Liver (tissue), 3 donors: ENCODE measurements at regions not wholly inside any gene's neighbourhood (a gene's known extent, or its start where the extent isn't known, plus 50 kb on each side); places are given as distances from the start of the nearest gene placed in this dataset.

Experiments
- ATF3 ChIP-seq: IDR thresholded peaks from 2 replicates; pipeline ENCODE4 v1.6.1; 2016; ENCODE audit warnings: antibody characterized with exemption
- FOXA1 ChIP-seq: IDR thresholded peaks from 2 replicates; pipeline ENCODE4 v1.6.1; 2016; ENCODE audit warnings: antibody characterized with exemption
- HNF4A ChIP-seq, 2 donors: conservative IDR thresholded peaks; 2 replicates each; pipeline ENCODE4 v1.6.1; 2016; ENCODE audit warnings: antibody characterized with exemption in 2 of 2, mild to moderate bottlenecking in 2 of 2
- HNF4G ChIP-seq: IDR thresholded peaks from 2 replicates; pipeline ENCODE4 v1.6.1; 2016; ENCODE audit warnings: antibody characterized with exemption
- MAX ChIP-seq: IDR thresholded peaks from 2 replicates; pipeline ENCODE4 v1.6.1; 2016; ENCODE audit warnings: antibody characterized with exemption
- NR2F2 ChIP-seq: IDR thresholded peaks from 2 replicates; pipeline ENCODE4 v1.6.1; 2016; ENCODE audit warnings: antibody characterized with exemption
- RAD21 ChIP-seq, 2 donors: IDR thresholded peaks; 2 replicates each; pipeline ENCODE4 v1.6.1; 2016; ENCODE audit warnings: antibody characterized with exemption in 2 of 2, mild to moderate bottlenecking in 2 of 2
- RXRA ChIP-seq, 2 donors: IDR thresholded peaks; 2 replicates each; pipeline ENCODE4 v1.6.1; 2017 to 2018; ENCODE audit warnings: antibody characterized with exemption in 2 of 2, mild to moderate bottlenecking in 1 of 2
- SP1 ChIP-seq: IDR thresholded peaks from 2 replicates; pipeline ENCODE4 v1.6.1; 2018; ENCODE audit warnings: antibody characterized with exemption, mild to moderate bottlenecking
- TAF1 ChIP-seq: conservative IDR thresholded peaks from 2 replicates; pipeline ENCODE4 v1.6.1; 2016; ENCODE audit warnings: antibody characterized with exemption, mild to moderate bottlenecking
- YY1 ChIP-seq: IDR thresholded peaks from 2 replicates; pipeline ENCODE4 v1.6.1; 2016; ENCODE audit warnings: antibody characterized with exemption, mild to moderate bottlenecking
- ZBTB33 ChIP-seq: IDR thresholded peaks from 2 replicates; pipeline ENCODE4 v1.6.1; 2016; ENCODE audit warnings: antibody characterized with exemption
- TF ChIP-seq, protein P1 (sequence below): fragments of 150-350 bp; IDR thresholded peaks from 2 replicates; pipeline ENCODE4 v1.5.1; 2017; ENCODE audit warnings: improper control_type of control experiment, low read depth, low read length; ENCODE audit not compliant: missing input control
- TF ChIP-seq, protein P2 (sequence below): IDR thresholded peaks from 2 replicates; pipeline ENCODE4 v1.6.1; 2016; ENCODE audit warnings: antibody characterized with exemption, mild to moderate bottlenecking
- donor health status: healthy.
- donor health status: healthy.

GRCh38 chr9:86443992-86444391, 89.8 kb upstream of the TUT7 start:
- TF ChIP-seq, protein P1, sequence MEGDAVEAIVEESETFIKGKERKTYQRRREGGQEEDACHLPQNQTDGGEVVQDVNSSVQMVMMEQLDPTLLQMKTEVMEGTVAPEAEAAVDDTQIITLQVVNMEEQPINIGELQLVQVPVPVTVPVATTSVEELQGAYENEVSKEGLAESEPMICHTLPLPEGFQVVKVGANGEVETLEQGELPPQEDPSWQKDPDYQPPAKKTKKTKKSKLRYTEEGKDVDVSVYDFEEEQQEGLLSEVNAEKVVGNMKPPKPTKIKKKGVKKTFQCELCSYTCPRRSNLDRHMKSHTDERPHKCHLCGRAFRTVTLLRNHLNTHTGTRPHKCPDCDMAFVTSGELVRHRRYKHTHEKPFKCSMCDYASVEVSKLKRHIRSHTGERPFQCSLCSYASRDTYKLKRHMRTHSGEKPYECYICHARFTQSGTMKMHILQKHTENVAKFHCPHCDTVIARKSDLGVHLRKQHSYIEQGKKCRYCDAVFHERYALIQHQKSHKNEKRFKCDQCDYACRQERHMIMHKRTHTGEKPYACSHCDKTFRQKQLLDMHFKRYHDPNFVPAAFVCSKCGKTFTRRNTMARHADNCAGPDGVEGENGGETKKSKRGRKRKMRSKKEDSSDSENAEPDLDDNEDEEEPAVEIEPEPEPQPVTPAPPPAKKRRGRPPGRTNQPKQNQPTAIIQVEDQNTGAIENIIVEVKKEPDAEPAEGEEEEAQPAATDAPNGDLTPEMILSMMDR, result no peak
- no peak for TF ChIP-seq ZBTB33
- TF ChIP-seq ATF3, result no peak
- TF ChIP-seq NR2F2, result no peak
- TF ChIP-seq TAF1, result no peak
- TF ChIP-seq YY1, result no peak
- TF ChIP-seq HNF4A (conservative IDR thresholded peaks at IDR 0.05), result no peak
- TF ChIP-seq SP1, result no peak
- TF ChIP-seq FOXA1, result no peak
- TF ChIP-seq MAX, result no peak
- TF ChIP-seq RXRA (IDR thresholded peaks at IDR 0.05), result no peak
- TF ChIP-seq HNF4G, result no peak
- TF ChIP-seq RAD21 (IDR thresholded peaks at IDR 0.05), result no peak
- TF ChIP-seq, protein P2, sequence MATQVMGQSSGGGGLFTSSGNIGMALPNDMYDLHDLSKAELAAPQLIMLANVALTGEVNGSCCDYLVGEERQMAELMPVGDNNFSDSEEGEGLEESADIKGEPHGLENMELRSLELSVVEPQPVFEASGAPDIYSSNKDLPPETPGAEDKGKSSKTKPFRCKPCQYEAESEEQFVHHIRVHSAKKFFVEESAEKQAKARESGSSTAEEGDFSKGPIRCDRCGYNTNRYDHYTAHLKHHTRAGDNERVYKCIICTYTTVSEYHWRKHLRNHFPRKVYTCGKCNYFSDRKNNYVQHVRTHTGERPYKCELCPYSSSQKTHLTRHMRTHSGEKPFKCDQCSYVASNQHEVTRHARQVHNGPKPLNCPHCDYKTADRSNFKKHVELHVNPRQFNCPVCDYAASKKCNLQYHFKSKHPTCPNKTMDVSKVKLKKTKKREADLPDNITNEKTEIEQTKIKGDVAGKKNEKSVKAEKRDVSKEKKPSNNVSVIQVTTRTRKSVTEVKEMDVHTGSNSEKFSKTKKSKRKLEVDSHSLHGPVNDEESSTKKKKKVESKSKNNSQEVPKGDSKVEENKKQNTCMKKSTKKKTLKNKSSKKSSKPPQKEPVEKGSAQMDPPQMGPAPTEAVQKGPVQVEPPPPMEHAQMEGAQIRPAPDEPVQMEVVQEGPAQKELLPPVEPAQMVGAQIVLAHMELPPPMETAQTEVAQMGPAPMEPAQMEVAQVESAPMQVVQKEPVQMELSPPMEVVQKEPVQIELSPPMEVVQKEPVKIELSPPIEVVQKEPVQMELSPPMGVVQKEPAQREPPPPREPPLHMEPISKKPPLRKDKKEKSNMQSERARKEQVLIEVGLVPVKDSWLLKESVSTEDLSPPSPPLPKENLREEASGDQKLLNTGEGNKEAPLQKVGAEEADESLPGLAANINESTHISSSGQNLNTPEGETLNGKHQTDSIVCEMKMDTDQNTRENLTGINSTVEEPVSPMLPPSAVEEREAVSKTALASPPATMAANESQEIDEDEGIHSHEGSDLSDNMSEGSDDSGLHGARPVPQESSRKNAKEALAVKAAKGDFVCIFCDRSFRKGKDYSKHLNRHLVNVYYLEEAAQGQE, result no peak
